GM18870 (cell line): ENCODE measurements at regions not wholly inside any gene's neighbourhood (a gene's known extent, or its start where the extent isn't known, plus 50 kb on each side); places are given as distances from the start of the nearest gene placed in this dataset.
"Not testable (repeated sequence)": the region's sequence is repeated elsewhere in the genome, so short reads cannot be mapped to it uniquely, and the experiment has no call there.

ENCODE experiments used
- ATAC-seq: cut with Tn5 transposase; IDR thresholded peaks from one replicate; pipeline ENCODE4 v1.9.1; 2021; ENCODE audit warnings: moderate library complexity; ENCODE audit not compliant: unreplicated experiment

DNA sequence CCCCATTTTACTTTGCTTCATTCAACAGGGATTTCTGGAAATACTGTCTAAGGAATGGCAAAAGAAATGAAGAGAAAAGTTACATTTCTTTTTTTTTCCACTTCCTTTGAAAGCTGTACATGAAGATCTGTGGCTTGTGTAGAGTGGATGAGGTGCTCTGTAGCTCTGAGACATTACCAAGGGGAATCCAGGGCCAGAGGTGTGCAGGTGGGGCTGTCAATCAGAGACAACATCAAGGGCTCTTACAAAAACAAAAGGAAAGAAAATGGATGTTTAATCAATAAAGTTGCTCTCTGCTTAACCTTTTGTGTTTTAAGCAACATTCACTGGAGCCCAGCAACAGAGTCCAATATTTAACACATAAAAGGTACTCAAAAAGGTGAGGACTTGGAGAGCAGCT lies 391.1 kb downstream of the TMEM38B start:
- no peak for ATAC-seq

- no peak for ATAC-seq
Observed at GRCh38 chr9:106092083-106092482, 397.7 kb downstream of the TMEM38B start.

GRCh38 chr9:106102821-106103220 lies 408.5 kb downstream of the TMEM38B start:
- no peak for ATAC-seq

GRCh38 chr9:106104887-106105286 lies 410.5 kb downstream of the TMEM38B start:
- no peak for ATAC-seq

GRCh38 chr9:106106396-106106795 lies 412.1 kb downstream of the TMEM38B start:
- ATAC-seq, result no peak

GRCh38 chr9:106107716-106108115 lies 413.4 kb downstream of the TMEM38B start:
- no peak for ATAC-seq

GRCh38 chr9:106109706-106110105 lies 415.4 kb downstream of the TMEM38B start:
- not testable (repeated sequence) for ATAC-seq

GRCh38 chr9:106110483-106110882 lies 416.1 kb downstream of the TMEM38B start:
- no peak for ATAC-seq

- no peak for ATAC-seq
Observed at GRCh38 chr9:106111039-106111730, 416.8 kb downstream of the TMEM38B start.

DNA sequence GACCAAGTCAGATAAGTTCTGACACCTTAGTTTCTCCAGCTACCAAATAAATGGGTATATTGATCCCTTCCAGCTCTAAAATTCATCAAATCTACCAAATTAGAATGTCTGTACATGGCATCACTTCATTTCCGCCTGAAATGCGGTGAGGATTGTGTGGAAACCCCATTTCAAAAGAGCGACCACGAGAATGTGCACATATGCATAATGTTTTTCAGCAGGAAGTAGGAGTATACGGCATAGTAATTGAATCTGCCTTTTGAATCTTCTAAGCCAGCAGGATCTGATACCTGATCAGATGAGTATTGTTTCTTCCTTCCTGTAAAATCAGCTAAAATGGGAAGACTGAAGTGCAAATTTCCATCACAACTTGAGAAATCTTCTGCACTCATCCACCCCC lies 418.6 kb downstream of the TMEM38B start:
- no peak for ATAC-seq

- no peak for ATAC-seq
Observed at GRCh38 chr9:106119176-106119575, 424.8 kb downstream of the TMEM38B start.

GRCh38 chr9:106120071-106120470 lies 425.7 kb downstream of the TMEM38B start:
- no peak for ATAC-seq

DNA sequence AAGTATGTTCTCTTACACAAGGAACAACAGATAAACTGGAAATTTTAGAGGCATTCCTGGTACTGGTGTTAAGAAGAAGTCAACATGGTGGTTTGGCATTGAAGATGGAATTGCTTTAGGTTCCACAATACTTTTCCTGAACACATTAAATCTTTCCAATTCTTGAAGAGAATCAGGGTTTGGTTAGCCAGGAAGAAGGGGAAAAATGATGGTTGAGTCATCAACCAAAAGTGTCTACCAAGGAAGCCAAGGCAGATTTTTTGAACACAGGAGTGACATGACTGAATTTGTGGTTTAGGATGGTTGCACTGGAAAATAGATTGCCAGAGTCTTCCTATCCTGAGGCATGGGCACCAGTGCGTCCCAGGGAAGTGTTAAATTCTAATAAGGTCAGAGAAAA lies 433.4 kb downstream of the TMEM38B start:
- no peak for ATAC-seq

GRCh38 chr9:106130374-106130773 lies 436.0 kb downstream of the TMEM38B start:
- ATAC-seq, result no peak

DNA sequence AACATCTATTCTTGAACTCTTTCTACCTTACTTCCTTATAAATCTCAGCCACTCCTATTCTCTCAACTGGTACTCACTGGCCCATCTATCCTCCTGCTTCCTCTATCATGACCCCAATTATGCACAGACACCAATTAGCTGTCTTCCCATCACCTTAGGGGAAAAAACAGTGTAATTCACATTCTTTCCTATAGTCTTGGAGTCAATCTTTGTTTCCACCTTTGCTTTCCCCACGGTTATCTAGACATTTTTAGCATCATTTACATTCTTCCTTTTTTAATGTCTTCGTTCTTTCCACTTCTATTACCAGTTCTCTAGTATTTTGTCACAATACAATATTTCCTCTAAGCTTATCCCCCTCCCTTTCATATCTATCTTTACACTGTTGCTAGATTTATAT lies 449.4 kb downstream of the TMEM38B start:
- ATAC-seq, result no peak

DNA sequence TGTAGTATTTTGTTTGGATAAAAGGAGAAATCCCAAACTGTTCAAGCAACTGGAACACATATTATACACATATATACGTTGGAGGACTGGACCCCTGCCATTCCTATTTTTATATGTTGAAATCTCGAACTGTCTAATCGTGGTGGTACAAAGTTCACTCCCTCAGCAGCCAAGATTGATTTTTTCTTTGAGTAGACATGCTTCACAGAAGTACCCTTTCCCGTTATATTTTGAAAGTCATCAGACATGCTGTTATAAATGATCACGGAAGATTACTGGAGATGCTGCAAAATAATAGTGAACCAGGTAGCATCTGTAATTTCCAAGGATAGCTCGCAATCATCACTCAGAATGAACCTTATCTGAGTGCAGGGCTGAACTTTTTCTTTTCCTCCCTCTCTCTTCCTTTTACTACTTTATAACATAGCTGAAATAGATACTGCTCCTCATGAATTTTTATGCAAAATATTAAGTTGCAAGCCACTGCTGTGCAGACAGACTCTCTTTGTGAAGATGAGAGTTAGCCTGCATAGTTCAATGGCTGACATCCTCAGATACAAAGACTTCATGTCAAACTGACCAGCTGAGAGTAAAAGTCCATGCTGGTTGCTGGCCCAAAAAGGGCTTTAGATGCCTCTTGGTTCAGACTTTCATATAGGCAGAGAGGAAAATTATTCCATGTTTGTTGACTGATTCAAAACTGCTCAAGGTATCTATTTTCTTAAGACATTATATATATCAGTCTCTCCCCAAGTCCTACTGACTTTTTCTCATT lies 451.9 kb downstream of the TMEM38B start:
- ATAC-seq, result no peak

- ATAC-seq, result no peak
Observed at GRCh38 chr9:106146886-106147285, 452.5 kb downstream of the TMEM38B start.

DNA sequence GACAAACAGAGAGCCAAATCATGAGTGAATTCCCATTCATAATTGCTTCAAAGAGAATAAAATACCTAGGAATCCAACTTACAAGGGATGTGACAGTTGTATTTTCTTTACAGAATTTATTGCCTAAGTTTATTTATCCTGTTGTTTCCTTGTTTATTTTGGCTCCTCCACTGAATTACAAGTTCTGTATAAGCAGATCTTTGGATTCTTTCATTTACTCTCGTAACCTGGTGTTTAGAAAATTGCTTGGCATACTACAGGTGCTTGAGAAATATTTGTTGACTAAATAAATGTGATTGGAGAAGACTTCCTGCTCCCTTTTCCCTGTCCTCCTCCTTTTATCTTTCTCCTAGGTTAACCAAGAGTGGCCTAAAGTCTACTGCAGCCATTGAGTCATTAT lies 455.6 kb downstream of the TMEM38B start:
- ATAC-seq, result no peak

- ATAC-seq, result no peak
Observed at GRCh38 chr9:106156465-106156864, 462.1 kb downstream of the TMEM38B start.

DNA sequence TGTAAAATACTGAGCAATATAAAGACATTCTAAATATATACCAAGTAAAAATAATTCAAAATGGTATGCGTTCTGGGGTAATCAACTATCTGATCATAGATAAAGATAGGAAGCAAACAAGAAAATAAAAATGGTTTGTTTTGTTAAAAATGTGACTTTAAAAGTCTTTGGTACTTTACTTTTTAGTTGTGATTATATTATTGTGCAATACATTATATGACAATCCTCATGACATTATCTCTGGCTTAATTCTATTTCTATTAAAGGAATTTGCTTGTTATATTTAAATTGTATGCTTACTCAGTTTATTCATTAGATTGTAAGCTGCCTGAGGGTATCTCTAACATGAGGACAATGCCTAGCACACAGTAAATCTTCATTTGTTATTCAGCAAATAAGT lies 477.9 kb downstream of the TMEM38B start:
- no peak for ATAC-seq

DNA sequence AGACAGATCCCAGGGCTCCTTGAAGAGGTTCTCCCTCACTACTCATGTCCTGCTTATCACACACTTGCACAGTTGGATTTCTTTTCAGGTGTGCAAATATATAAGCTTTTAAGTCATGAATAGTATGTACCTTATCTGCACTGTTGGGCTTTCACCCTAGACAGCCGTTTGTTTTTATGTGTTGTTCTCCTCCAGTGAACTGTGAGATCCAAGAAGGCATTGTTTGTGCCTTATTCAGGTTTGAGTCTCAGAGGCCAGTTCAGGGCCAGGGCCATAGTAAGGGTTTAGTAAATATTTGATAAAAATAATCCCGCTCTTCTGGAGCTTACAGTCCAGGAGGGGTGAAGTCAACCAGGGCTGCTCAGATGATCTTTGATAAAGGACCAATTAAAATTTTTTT lies 480.0 kb downstream of the TMEM38B start:
- no peak for ATAC-seq

- no peak for ATAC-seq
Observed at GRCh38 chr9:106177216-106177615, 482.9 kb downstream of the TMEM38B start.

DNA sequence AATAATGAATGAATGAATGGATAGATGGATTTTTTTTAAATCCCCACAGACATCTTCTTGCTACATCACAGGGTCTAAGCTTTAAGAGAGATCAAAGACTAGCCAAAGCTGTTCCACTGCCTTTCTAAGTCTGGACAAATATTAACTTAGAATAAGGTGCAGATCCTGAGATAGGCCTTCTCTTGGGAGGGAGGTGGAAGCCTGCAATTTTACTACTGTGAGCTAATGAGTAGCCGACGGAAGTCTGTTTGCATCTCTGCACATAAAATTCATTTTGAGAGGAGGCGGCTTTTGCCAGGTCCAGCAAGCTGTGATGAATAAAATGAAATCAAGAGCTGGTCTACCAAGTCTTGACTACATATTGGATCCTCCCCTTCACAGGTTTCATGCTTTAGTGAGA lies 484.9 kb downstream of the TMEM38B start:
- no peak for ATAC-seq
